HEK293 (cell line): ENCODE measurements at regions not wholly inside any gene's neighbourhood (a gene's known extent, or its start where the extent isn't known, plus 50 kb on each side); places are given as distances from the start of the nearest gene placed in this dataset.

Experiments
- CTCF ChIA-PET: fragments of 350-600 bp; formaldehyde crosslinking; extraction: SDS; loops from one replicate; lab custom pipeline; 2021; ENCODE audit warnings: antibody characterized with exemption; lab: Yijun Ruan, JAX
- POLR2A ChIA-PET: fragments of 300-600 bp; formaldehyde crosslinking; extraction: SDS; loops from one replicate; lab custom pipeline; 2020; ENCODE audit warnings: antibody characterized with exemption, inconsistent platforms; lab: Yijun Ruan, JAX
- H3K27ac ChIP-seq: fragments of 200-500 bp; sonication (Bioruptor generic); 2 replicates; pipeline ENCODE4 v1.5.1; 2014; ENCODE audit warnings: low read depth, low read length, control low read depth, inconsistent platforms; ENCODE audit errors: extremely low read depth
- H3K36me3 ChIP-seq, 2 experiments: fragments of 200-500 bp in 1 of 2; sonication (Bioruptor generic) in 1 of 2; 1 replicate in 1 of 2; 2 replicates in 1 of 2; pipeline ENCODE4 v1.5.1; 2014 to 2017; ENCODE audit warnings: inconsistent platforms in 2 of 2, low read length in 2 of 2; ENCODE audit not compliant: control insufficient read depth in 2 of 2, insufficient read depth in 1 of 2
- H3K4me1 ChIP-seq: fragments of 200-500 bp; sonication (Bioruptor generic); 2 replicates; pipeline ENCODE4 v1.5.1; 2014; ENCODE audit warnings: mild to moderate bottlenecking, low read length, inconsistent platforms; ENCODE audit not compliant: control insufficient read depth, insufficient read depth
- H3K4me3 ChIP-seq: 2 replicates; pipeline ENCODE4 v1.5.1; 2011; ENCODE audit warnings: low read depth, mild to moderate bottlenecking, control low read depth, low read length, moderate library complexity
- H3K9me3 ChIP-seq: fragments of 200-500 bp; sonication (Bioruptor generic); 2 replicates; pipeline ENCODE4 v1.5.1; 2014; ENCODE audit warnings: low read depth, low read length, inconsistent platforms; ENCODE audit not compliant: control insufficient read depth, insufficient read depth
- CTCF ChIP-seq: fragments of 450-650 bp; formaldehyde crosslinking; IDR thresholded peaks from 2 replicates; pipeline ENCODE4 v1.5.1; 2016; ENCODE audit warnings: missing biosample characterization, missing genetic modification characterization
- EGR2 ChIP-seq: fragments of 450-650 bp; formaldehyde crosslinking; IDR thresholded peaks from 2 replicates; pipeline ENCODE4 v1.5.1; 2016; ENCODE audit warnings: low read depth, missing biosample characterization, missing genetic modification characterization
- INSM2 ChIP-seq: fragments of 450-650 bp; formaldehyde crosslinking; IDR thresholded peaks from 2 replicates; pipeline ENCODE4 v1.5.1; 2016; ENCODE audit warnings: missing biosample characterization, missing genetic modification characterization
- KLF8 ChIP-seq: fragments of 450-650 bp; formaldehyde crosslinking; IDR thresholded peaks from 2 replicates; pipeline ENCODE4 v1.5.1; 2016; ENCODE audit warnings: missing biosample characterization, missing genetic modification characterization
- OSR2 ChIP-seq: fragments of 450-650 bp; formaldehyde crosslinking; IDR thresholded peaks from 2 replicates; pipeline ENCODE4 v1.5.1; 2016; ENCODE audit warnings: missing biosample characterization, missing genetic modification characterization
- ZBTB11 ChIP-seq: fragments of 450-650 bp; formaldehyde crosslinking; conservative IDR thresholded peaks from 2 replicates; pipeline ENCODE4 v1.5.1; 2016; ENCODE audit warnings: low read depth, missing biosample characterization, missing genetic modification characterization
- ZBTB44 ChIP-seq: fragments of 450-650 bp; IDR thresholded peaks from 2 replicates; pipeline ENCODE4 v1.5.1; 2018; ENCODE audit warnings: missing biosample characterization, mild to moderate bottlenecking, missing genetic modification characterization
- ZBTB6 ChIP-seq: fragments of 450-650 bp; formaldehyde crosslinking; IDR thresholded peaks from 2 replicates; pipeline ENCODE4 v1.5.1; 2017; ENCODE audit warnings: missing biosample characterization, missing genetic modification characterization
- ZFHX2 ChIP-seq: fragments of 450-650 bp; formaldehyde crosslinking; conservative IDR thresholded peaks from 2 replicates; pipeline ENCODE4 v1.5.1; 2016; ENCODE audit warnings: missing biosample characterization, missing genetic modification characterization
- ZNF10 ChIP-seq: fragments of 450-650 bp; formaldehyde crosslinking; IDR thresholded peaks from 2 replicates; pipeline ENCODE4 v1.5.1; 2017; ENCODE audit warnings: missing biosample characterization, missing genetic modification characterization
- ZNF140 ChIP-seq: fragments of 450-650 bp; formaldehyde crosslinking; IDR thresholded peaks from 2 replicates; pipeline ENCODE4 v1.5.1; 2016; ENCODE audit warnings: missing biosample characterization, missing genetic modification characterization
- ZNF16 ChIP-seq: fragments of 450-650 bp; formaldehyde crosslinking; IDR thresholded peaks from 2 replicates; pipeline ENCODE4 v1.5.1; 2016; ENCODE audit warnings: low read depth, missing biosample characterization, missing genetic modification characterization
- ZNF366 ChIP-seq: fragments of 450-650 bp; formaldehyde crosslinking; conservative IDR thresholded peaks from 2 replicates; pipeline ENCODE4 v1.5.1; 2016; ENCODE audit warnings: missing biosample characterization, missing genetic modification characterization
- ZNF398 ChIP-seq: fragments of 450-650 bp; formaldehyde crosslinking; IDR thresholded peaks from 2 replicates; pipeline ENCODE4 v1.5.1; 2017; ENCODE audit warnings: missing biosample characterization, missing genetic modification characterization
- ZNF449 ChIP-seq: fragments of 450-650 bp; formaldehyde crosslinking; IDR thresholded peaks from 2 replicates; pipeline ENCODE4 v1.5.1; 2017; ENCODE audit warnings: missing biosample characterization, mild to moderate bottlenecking, missing genetic modification characterization, moderate library complexity
- ZNF473 ChIP-seq: fragments of 450-650 bp; formaldehyde crosslinking; IDR thresholded peaks from 2 replicates; pipeline ENCODE4 v1.5.1; 2017; ENCODE audit warnings: missing biosample characterization, missing genetic modification characterization
- ZNF530 ChIP-seq: fragments of 450-650 bp; formaldehyde crosslinking; IDR thresholded peaks from 2 replicates; pipeline ENCODE4 v1.5.1; 2016; ENCODE audit warnings: low read depth, missing biosample characterization, missing genetic modification characterization
- ZNF610 ChIP-seq: fragments of 450-650 bp; formaldehyde crosslinking; IDR thresholded peaks from 2 replicates; pipeline ENCODE4 v1.5.1; 2016; ENCODE audit warnings: missing biosample characterization, missing genetic modification characterization, borderline replicate concordance
- ZNF626 ChIP-seq: fragments of 450-650 bp; sonication (Bioruptor Pico); formaldehyde crosslinking; IDR thresholded peaks from 2 replicates; pipeline ENCODE4 v1.5.1; 2018; ENCODE audit warnings: missing biosample characterization, missing genetic modification characterization, inconsistent platforms
- ZNF704 ChIP-seq: fragments of 450-650 bp; formaldehyde crosslinking; IDR thresholded peaks from 2 replicates; pipeline ENCODE4 v1.5.1; 2016; ENCODE audit warnings: missing biosample characterization, missing genetic modification characterization
- ZNF768 ChIP-seq: fragments of 450-650 bp; formaldehyde crosslinking; IDR thresholded peaks from 2 replicates; pipeline ENCODE4 v1.5.1; 2018; ENCODE audit warnings: missing biosample characterization, mild to moderate bottlenecking, missing genetic modification characterization

- Histone ChIP-seq H3K36me3 (no peaks in the 10 kb centered on the region), H3K27ac (peak overlapping the region; percentile 9; the same call in 1 of the 2 replicates), H3K9me3 (no peaks in the 10 kb centered on the region), H3K4me3 (peak overlapping the region; percentile 20), H3K4me1 (no peaks in the 10 kb centered on the region)
- CTCF ChIA-PET = interaction anchor here (0.6 to 1.9 kb wide), 14 partner anchors 17 to 887 kb away, joined by 3 to 11 read pairs (median 3); partner anchors contain the start of gene BCL2L11
- POLR2A ChIA-PET = interaction anchor here (1.0 to 1.5 kb wide), 2 partner anchors 80 to 578 kb away, joined by 4 to 7 read pairs; partner anchors contain the start of gene BCL2L11
- TF ChIP-seq INSM2 (tag by site-specific recombination) (peak; percentile 53; the same call in 1 of the 2 replicates), ZNF626 (tag by site-specific recombination) (no peak), ZNF140 (tag by site-specific recombination) (no peak), ZFHX2 (tag by site-specific recombination) (peak; percentile 40), ZNF16 (tag by site-specific recombination) (no peak), CTCF (peak; percentile 85), ZNF704 (no peak), ZNF398 (tag by site-specific recombination) (peak; percentile 50), ZNF366 (tag by site-specific recombination) (peak; percentile 90), ZBTB44 (tag by site-specific recombination) (no peak), ZBTB6 (tag by site-specific recombination) (no peak), ZNF530 (tag by site-specific recombination) (no peak), ZNF610 (no peak), ZBTB11 (no peak), ZNF768 (tag by site-specific recombination) (no peak), EGR2 (0 out of 2 replicates have a peak, but pooled peaks have one; percentile 8), KLF8 (tag by site-specific recombination) (peak; percentile 35; the same call in 1 of the 2 replicates), OSR2 (tag by site-specific recombination) (no peak), ZNF449 (tag by site-specific recombination) (peak; percentile 44; the same call in 1 of the 2 replicates), ZNF473 (tag by site-specific recombination) (no peak), ZNF10 (tag by site-specific recombination) (no peak)
Measured at GRCh38 chr2:111698743-111699554, 185.0 kb downstream of the ANAPC1 start.
